ENCODE measurements at regions not wholly inside any gene's neighbourhood (a gene's known extent, or its start where the extent isn't known, plus 50 kb on each side); places are given as distances from the start of the nearest gene placed in this dataset.

- no peaks in the 10 kb centered on the region for H3K9me1 ChIP-seq (ENCODE audit: control insufficient read depth, insufficient read depth, low read length)
- no peak overlapping the region for H2AFZ ChIP-seq (ENCODE audit: low read depth, low read length)
- no peaks in the 10 kb centered on the region for H3K9me3 ChIP-seq (replicated peaks; ENCODE audit: control insufficient read depth, insufficient read depth, low read depth, low read length)
- POLR2A ChIA-PET, result interaction anchor here (0.6 kb wide), 1 partner anchor 920 kb away, joined by 3 read pairs; no protein-coding TSS in a partner anchor
- intact Hi-C loops (cut with micrococcal nuclease) (no loop called here), in situ Hi-C loops (cut with MboI) (no loop called here)
- ATAC-seq (no peak), DNase-seq (ENCODE audit: extremely low read depth in 1 of 4, low spot score in 3 of 4) (no peak), FAIRE-seq (no peak)
- H3K27me3 ChIP-seq (ENCODE audit: control insufficient read depth in 2 of 2, insufficient read depth in 2 of 2, low read length in 2 of 2), result no peaks in the 10 kb centered on the region
- H3K4me1 ChIP-seq (replicated peaks in 1 of 2; ENCODE audit: control insufficient read depth in 2 of 2, insufficient read depth in 2 of 2, low read length in 2 of 2), result no peaks in the 10 kb centered on the region
- no peaks in the 10 kb centered on the region for H4K20me1 ChIP-seq (replicated peaks; ENCODE audit: control insufficient read depth, insufficient read depth, low read length)
- H3K27ac ChIP-seq (ENCODE audit: extremely low read depth, low read depth, low read length), result no peak overlapping the region
- CTCF ChIA-PET (ENCODE audit: low intra/inter-chr PET ratio), result no interaction called here
- no peaks in the 10 kb centered on the region for H3K36me3 ChIP-seq (ENCODE audit: control insufficient read depth, insufficient read depth, low read length)
- H3K4me2 ChIP-seq (ENCODE audit: insufficient read depth, low read length), result no peak overlapping the region
- no peaks in the 10 kb centered on the region for H3K79me2 ChIP-seq (ENCODE audit: control insufficient read depth, insufficient read depth, low read length)
- H3K4me3 ChIP-seq, result no peak overlapping the region
- WGBS (ENCODE audit: insufficient coverage, low coverage, missing lambda C conversion rate), result 41% methylated on average over 17 of the region's 17 CpGs
- H3K9ac ChIP-seq (ENCODE audit: insufficient read depth in 1 of 2, low read depth in 2 of 2, low read length in 2 of 2), result no peak overlapping the region
- no TSS peak for BruUV-seq (replicated peaks)
- TF ChIP-seq BHLHE40 (IDR thresholded peaks at IDR 0.05; ENCODE audit: low read length), result no peak
- no peak for TF ChIP-seq L3MBTL2 (IDR thresholded peaks at IDR 0.05)
- no peak for TF ChIP-seq PHB (CRISPR knock-in tag; IDR thresholded peaks at IDR 0.05)
- TF ChIP-seq ZNF184 (CRISPR knock-in tag; IDR thresholded peaks at IDR 0.05), result no peak
- no peak for TF ChIP-seq BCOR (IDR thresholded peaks at IDR 0.05)
- TF ChIP-seq TSC22D4 (tag; IDR thresholded peaks at IDR 0.05), result no peak
- TF ChIP-seq, protein P1, sequence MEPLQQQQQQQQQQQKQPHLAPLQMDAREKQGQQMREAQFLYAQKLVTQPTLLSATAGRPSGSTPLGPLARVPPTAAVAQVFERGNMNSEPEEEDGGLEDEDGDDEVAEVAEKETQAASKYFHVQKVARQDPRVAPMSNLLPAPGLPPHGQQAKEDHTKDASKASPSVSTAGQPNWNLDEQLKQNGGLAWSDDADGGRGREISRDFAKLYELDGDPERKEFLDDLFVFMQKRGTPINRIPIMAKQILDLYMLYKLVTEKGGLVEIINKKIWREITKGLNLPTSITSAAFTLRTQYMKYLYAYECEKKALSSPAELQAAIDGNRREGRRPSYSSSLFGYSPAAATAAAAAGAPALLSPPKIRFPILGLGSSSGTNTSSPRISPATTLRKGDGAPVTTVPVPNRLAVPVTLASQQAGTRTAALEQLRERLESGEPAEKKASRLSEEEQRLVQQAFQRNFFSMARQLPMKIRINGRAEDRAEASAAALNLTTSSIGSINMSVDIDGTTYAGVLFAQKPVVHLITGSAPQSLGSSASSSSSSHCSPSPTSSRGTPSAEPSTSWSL (CRISPR knock-in tag; IDR thresholded peaks at IDR 0.05; ENCODE audit: borderline replicate concordance), result no peak
- no peak for TF ChIP-seq MCM7 (IDR thresholded peaks at IDR 0.05)
- TF ChIP-seq HDAC1 (IDR thresholded peaks at IDR 0.05), result no peak
- no peak for TF ChIP-seq CREBBP (IDR thresholded peaks at IDR 0.05; ENCODE audit: low read depth, low read length)
- TF ChIP-seq, protein P2, sequence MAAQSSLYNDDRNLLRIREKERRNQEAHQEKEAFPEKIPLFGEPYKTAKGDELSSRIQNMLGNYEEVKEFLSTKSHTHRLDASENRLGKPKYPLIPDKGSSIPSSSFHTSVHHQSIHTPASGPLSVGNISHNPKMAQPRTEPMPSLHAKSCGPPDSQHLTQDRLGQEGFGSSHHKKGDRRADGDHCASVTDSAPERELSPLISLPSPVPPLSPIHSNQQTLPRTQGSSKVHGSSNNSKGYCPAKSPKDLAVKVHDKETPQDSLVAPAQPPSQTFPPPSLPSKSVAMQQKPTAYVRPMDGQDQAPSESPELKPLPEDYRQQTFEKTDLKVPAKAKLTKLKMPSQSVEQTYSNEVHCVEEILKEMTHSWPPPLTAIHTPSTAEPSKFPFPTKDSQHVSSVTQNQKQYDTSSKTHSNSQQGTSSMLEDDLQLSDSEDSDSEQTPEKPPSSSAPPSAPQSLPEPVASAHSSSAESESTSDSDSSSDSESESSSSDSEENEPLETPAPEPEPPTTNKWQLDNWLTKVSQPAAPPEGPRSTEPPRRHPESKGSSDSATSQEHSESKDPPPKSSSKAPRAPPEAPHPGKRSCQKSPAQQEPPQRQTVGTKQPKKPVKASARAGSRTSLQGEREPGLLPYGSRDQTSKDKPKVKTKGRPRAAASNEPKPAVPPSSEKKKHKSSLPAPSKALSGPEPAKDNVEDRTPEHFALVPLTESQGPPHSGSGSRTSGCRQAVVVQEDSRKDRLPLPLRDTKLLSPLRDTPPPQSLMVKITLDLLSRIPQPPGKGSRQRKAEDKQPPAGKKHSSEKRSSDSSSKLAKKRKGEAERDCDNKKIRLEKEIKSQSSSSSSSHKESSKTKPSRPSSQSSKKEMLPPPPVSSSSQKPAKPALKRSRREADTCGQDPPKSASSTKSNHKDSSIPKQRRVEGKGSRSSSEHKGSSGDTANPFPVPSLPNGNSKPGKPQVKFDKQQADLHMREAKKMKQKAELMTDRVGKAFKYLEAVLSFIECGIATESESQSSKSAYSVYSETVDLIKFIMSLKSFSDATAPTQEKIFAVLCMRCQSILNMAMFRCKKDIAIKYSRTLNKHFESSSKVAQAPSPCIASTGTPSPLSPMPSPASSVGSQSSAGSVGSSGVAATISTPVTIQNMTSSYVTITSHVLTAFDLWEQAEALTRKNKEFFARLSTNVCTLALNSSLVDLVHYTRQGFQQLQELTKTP (IDR thresholded peaks at IDR 0.05; ENCODE audit: low read depth in 1 of 2, partially characterized antibody in 2 of 2), result no peak
- TF ChIP-seq, protein P3, sequence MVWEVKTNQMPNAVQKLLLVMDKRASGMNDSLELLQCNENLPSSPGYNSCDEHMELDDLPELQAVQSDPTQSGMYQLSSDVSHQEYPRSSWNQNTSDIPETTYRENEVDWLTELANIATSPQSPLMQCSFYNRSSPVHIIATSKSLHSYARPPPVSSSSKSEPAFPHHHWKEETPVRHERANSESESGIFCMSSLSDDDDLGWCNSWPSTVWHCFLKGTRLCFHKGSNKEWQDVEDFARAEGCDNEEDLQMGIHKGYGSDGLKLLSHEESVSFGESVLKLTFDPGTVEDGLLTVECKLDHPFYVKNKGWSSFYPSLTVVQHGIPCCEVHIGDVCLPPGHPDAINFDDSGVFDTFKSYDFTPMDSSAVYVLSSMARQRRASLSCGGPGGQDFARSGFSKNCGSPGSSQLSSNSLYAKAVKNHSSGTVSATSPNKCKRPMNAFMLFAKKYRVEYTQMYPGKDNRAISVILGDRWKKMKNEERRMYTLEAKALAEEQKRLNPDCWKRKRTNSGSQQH (CRISPR knock-in tag; IDR thresholded peaks at IDR 0.05), result no peak
- TF ChIP-seq, protein P4, sequence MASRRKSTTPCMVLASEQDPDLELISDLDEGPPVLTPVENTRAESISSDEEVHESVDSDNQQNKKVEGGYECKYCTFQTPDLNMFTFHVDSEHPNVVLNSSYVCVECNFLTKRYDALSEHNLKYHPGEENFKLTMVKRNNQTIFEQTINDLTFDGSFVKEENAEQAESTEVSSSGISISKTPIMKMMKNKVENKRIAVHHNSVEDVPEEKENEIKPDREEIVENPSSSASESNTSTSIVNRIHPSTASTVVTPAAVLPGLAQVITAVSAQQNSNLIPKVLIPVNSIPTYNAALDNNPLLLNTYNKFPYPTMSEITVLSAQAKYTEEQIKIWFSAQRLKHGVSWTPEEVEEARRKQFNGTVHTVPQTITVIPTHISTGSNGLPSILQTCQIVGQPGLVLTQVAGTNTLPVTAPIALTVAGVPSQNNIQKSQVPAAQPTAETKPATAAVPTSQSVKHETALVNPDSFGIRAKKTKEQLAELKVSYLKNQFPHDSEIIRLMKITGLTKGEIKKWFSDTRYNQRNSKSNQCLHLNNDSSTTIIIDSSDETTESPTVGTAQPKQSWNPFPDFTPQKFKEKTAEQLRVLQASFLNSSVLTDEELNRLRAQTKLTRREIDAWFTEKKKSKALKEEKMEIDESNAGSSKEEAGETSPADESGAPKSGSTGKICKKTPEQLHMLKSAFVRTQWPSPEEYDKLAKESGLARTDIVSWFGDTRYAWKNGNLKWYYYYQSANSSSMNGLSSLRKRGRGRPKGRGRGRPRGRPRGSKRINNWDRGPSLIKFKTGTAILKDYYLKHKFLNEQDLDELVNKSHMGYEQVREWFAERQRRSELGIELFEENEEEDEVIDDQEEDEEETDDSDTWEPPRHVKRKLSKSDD (conservative IDR thresholded peaks at IDR 0.05; ENCODE audit: low read length), result no peak
These were observed 268.0 kb upstream of the ARRDC4 start for GRCh38 chr15:97692301-97693015.

All from K562 (cell line).